HCT116 (cell line): ENCODE measurements at regions not wholly inside any gene's neighbourhood (a gene's known extent, or its start where the extent isn't known, plus 50 kb on each side); places are given as distances from the start of the nearest gene placed in this dataset.

Experiments
- ATAC-seq: fragments of 200-7000 bp; cut with Tn5 transposase; 2 replicates; pipeline ENCODE4 v1.9.1; 2020; ENCODE audit warnings: mild to moderate bottlenecking, moderate library complexity
- BruUV-seq: library from RNA; stranded (reverse); fragments of 400-500 nt; replicated peaks from 2 replicates; lab custom pipeline; 2021; lab: Mats Ljungman, UMichigan
- CTCF ChIA-PET: fragments of 300-600 bp; sonication (Branson Sonifier 250); formaldehyde crosslinking; loops from one replicate; lab custom pipeline; 2021; ENCODE audit warnings: antibody characterized with exemption; lab: Charles Lee
- POLR2A ChIA-PET: fragments of 300-600, 350-600 bp; sonication (Branson Sonifier 250); formaldehyde crosslinking; loops from one replicate; lab custom pipeline; 2021; ENCODE audit warnings: antibody characterized with exemption; lab: Charles Lee
- RAD21 ChIA-PET, 2 experiments: fragments of 300-600 bp; sonication (Branson Sonifier 250); formaldehyde crosslinking; loops; one replicate each; lab custom pipeline; 2023; ENCODE audit warnings: low total read pairs in 2 of 2; ENCODE audit not compliant: uncharacterized antibody in 2 of 2, unreplicated experiment in 2 of 2, low non-redundant PET in 1 of 2; lab: Charles Lee
- DNase-seq: peaks from one replicate; pipeline ENCODE4 v3.0.0-alpha.2; 2010; ENCODE audit warnings: low read depth, low spot score
- H2AFZ ChIP-seq: fragments of 200-600 bp; shearing (Covaris generic), sonication (generic); 2 replicates; pipeline ENCODE4 v1.6.1; 2017; ENCODE audit warnings: low read depth, mixed run types, mixed read lengths, antibody characterized with exemption, low read length; ENCODE audit not compliant: poor library complexity, severe bottlenecking
- H3K27ac ChIP-seq: 2 replicates; pipeline ENCODE4 v1.5.1; 2012; ENCODE audit warnings: low read depth, low read length
- H3K27me3 ChIP-seq: fragments of 200-600 bp; sonication (generic); 2 replicates; pipeline ENCODE4 v1.6.1; 2016; ENCODE audit warnings: mixed run types, low read length, mixed read lengths; ENCODE audit not compliant: insufficient read depth
- H3K36me3 ChIP-seq, 2 experiments: fragments of 200-500 bp in 1 of 2; fragments of 200-600 bp in 1 of 2; sonication (Bioruptor generic) in 1 of 2; sonication (generic) in 1 of 2; 2 replicates each; pipeline versions ENCODE4 v1.5.1 to v1.6.1; 2014 to 2016; ENCODE audit warnings: low read length in 2 of 2, inconsistent platforms in 1 of 2, mixed read lengths in 1 of 2, mixed run types in 1 of 2; ENCODE audit not compliant: insufficient read depth in 2 of 2, control insufficient read depth in 1 of 2
- H3K4me1 ChIP-seq, 2 experiments: fragments of 200-600 bp in 1 of 2; sonication (generic) in 1 of 2; 2 replicates each; pipeline versions ENCODE4 v1.5.1 to v1.6.1; 2012 to 2017; ENCODE audit warnings: low read length in 2 of 2, inconsistent platforms in 1 of 2, mild to moderate bottlenecking in 1 of 2, mixed read lengths in 1 of 2, mixed run types in 1 of 2, moderate library complexity in 1 of 2; ENCODE audit not compliant: insufficient read depth in 2 of 2, control insufficient read depth in 1 of 2
- H3K4me2 ChIP-seq: fragments of 200-600 bp; sonication (generic); 2 replicates; pipeline ENCODE4 v1.6.1; 2017; ENCODE audit warnings: mixed run types, low read length, mixed read lengths
- H3K4me3 ChIP-seq, 2 experiments: fragments of 200-600 bp in 1 of 2; sonication (generic) in 1 of 2; replicated peaks in 1 of 2; 2 replicates each; pipeline ENCODE4 v1.5.1; 2011 to 2016; ENCODE audit warnings: low read length in 2 of 2, control low read depth in 1 of 2, low read depth in 1 of 2, mild to moderate bottlenecking in 1 of 2, mixed read lengths in 1 of 2, mixed run types in 1 of 2
- H3K79me2 ChIP-seq: fragments of 200-600 bp; sonication (generic); 2 replicates; pipeline ENCODE4 v1.6.1; 2017; ENCODE audit warnings: mild to moderate bottlenecking, mixed run types, low read length, moderate library complexity, mixed read lengths; ENCODE audit not compliant: insufficient read depth
- H3K9ac ChIP-seq: fragments of 200-600 bp; sonication (generic); 2 replicates; pipeline ENCODE4 v1.6.1; 2016; ENCODE audit warnings: low read length, mixed read lengths
- H3K9me2 ChIP-seq: fragments of 200-600 bp; sonication (generic), shearing (Covaris generic); 2 replicates; pipeline ENCODE4 v1.6.1; 2017; ENCODE audit warnings: mixed run types, mild to moderate bottlenecking, moderate library complexity; ENCODE audit not compliant: insufficient read depth
- H3K9me3 ChIP-seq, 2 experiments: fragments of 200-500 bp in 1 of 2; fragments of 200-600 bp in 1 of 2; sonication (Bioruptor generic) in 1 of 2; sonication (generic) in 1 of 2; 2 replicates each; pipeline ENCODE4 v1.6.1; 2014 to 2017; ENCODE audit warnings: low read length in 2 of 2, mixed read lengths in 2 of 2, inconsistent platforms in 1 of 2, low read depth in 1 of 2, mild to moderate bottlenecking in 1 of 2, mixed run types in 1 of 2, moderate library complexity in 1 of 2; ENCODE audit not compliant: control insufficient read depth in 1 of 2, insufficient read depth in 1 of 2
- H4K20me1 ChIP-seq: fragments of 200-600 bp; sonication (generic), shearing (Covaris generic); 2 replicates; pipeline ENCODE4 v1.6.1; 2017; ENCODE audit warnings: mixed run types, mild to moderate bottlenecking, moderate library complexity; ENCODE audit not compliant: insufficient read depth
- CEBPB ChIP-seq: IDR thresholded peaks from 2 replicates; pipeline ENCODE4 v1.6.1; 2012; ENCODE audit warnings: low read depth
- EGR1 ChIP-seq: IDR thresholded peaks from 2 replicates; pipeline ENCODE4 v1.6.1; 2012; ENCODE audit warnings: low read depth
- ELF1 ChIP-seq: IDR thresholded peaks from 2 replicates; pipeline ENCODE4 v1.6.1; 2012; ENCODE audit warnings: low read depth, borderline replicate concordance
- FOSL1 ChIP-seq: IDR thresholded peaks from 2 replicates; pipeline ENCODE4 v1.6.1; 2012; ENCODE audit warnings: low read depth
- POLR2A ChIP-seq: IDR thresholded peaks from 2 replicates; pipeline ENCODE4 v1.7.0; 2011; ENCODE audit warnings: borderline replicate concordance; ENCODE audit not compliant: insufficient read depth, insufficient read length; ENCODE audit errors: extremely low read depth
- POLR2AphosphoS5 ChIP-seq: IDR thresholded peaks from 2 replicates; pipeline ENCODE4 v1.6.1; 2011; ENCODE audit warnings: mild to moderate bottlenecking, low read depth, low read length, moderate library complexity
- RAD21 ChIP-seq: IDR thresholded peaks from 2 replicates; pipeline ENCODE4 v1.6.1; 2012; ENCODE audit warnings: low read depth, mild to moderate bottlenecking
- SIN3A ChIP-seq: IDR thresholded peaks from 2 replicates; pipeline ENCODE4 v1.6.1; 2012; ENCODE audit warnings: low read depth
- SP1 ChIP-seq: IDR thresholded peaks from 2 replicates; pipeline ENCODE4 v1.6.1; 2012; ENCODE audit warnings: low read depth
- SRF ChIP-seq: IDR thresholded peaks from 2 replicates; pipeline ENCODE4 v1.6.1; 2012; ENCODE audit warnings: low read depth
- ZNF274 ChIP-seq: fragments of 200-500 bp; sonication (Bioruptor generic); IDR thresholded peaks from 2 replicates; pipeline ENCODE4 v1.6.1; 2014; ENCODE audit warnings: mild to moderate bottlenecking, low read depth, low read length, inconsistent platforms
- intact Hi-C: fragments of 100-400 bp; cut with micrococcal nuclease; formaldehyde crosslinking; loops from 2 replicates; pipeline ENCODE4 v1.10.0; 2022
- TF ChIP-seq, protein P1 (sequence below), 3 experiments: fragments of 200-600 bp in 1 of 3; sonication (generic) in 1 of 3; IDR thresholded peaks in 2 of 3; conservative IDR thresholded peaks in 1 of 3; 2 replicates each; pipeline ENCODE4 v1.5.1; 2012 to 2017; ENCODE audit warnings: low read depth in 2 of 3, low read length in 2 of 3, antibody characterized with exemption in 1 of 3, borderline replicate concordance in 1 of 3, control low read depth in 1 of 3, mild to moderate bottlenecking in 1 of 3, mixed read lengths in 1 of 3, mixed run types in 1 of 3, moderate library complexity in 1 of 3; ENCODE audit not compliant: insufficient read depth in 1 of 3
- TF ChIP-seq, protein P2 (sequence below): IDR thresholded peaks from 2 replicates; pipeline ENCODE4 v1.6.1; 2012; ENCODE audit warnings: low read depth
- TF ChIP-seq, protein P3 (sequence below): IDR thresholded peaks from 2 replicates; pipeline ENCODE4 v1.6.1; 2012
- TF ChIP-seq, protein P4 (sequence below): IDR thresholded peaks from 2 replicates; pipeline ENCODE4 v1.6.1; 2011; ENCODE audit warnings: mild to moderate bottlenecking, low read length, moderate library complexity; ENCODE audit not compliant: insufficient replicate concordance; ENCODE audit errors: extremely low read depth

DNA sequence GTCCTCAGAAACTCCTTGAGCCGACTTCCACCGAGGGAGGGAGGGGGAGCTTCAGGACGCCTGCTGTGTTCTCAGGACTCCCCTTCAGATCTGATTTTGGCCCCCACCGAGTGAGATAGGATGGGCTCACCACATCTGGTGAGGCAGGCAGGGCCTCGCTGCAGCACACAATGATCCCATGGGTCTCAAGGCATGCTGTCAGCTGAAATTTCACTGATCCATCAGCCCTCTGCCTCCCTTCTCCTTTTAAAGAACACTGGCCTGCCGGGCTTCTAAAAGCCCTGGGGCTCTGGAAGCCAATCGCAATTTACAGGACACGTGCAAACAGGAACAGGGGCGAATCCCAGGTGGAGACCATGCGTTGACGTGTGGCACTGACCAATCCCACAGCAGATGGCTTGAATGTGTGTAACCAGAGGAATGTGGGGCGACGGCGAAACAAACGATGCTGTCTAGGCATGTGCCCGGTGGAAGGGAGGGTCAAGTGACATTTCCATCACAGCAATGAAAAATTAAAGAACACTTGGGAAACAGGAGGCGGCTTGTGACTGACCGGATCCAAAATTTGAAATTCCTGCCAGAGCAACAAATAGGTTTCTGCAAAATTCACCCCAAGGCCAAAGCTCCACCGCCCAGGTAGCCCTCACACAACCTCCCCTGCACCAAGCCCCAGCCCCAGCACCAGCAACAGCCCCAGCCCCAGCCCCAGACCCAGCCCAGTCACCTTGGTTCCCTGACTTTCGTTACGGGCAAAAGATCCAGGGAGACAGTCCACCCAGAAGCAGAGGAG is 167.1 kb upstream of the ZNF337 start:
- Histone ChIP-seq H3K9me2 (no peaks in the 10 kb centered on the region), H3K27ac (no peak overlapping the region), H3K36me3 (no peaks in the 10 kb centered on the region), H3K4me3 (peak overlapping the region; percentile 40 to 56), H3K27me3 (no peaks in the 10 kb centered on the region; the same call in 1 of the 2 replicates), H2AFZ (peak overlapping the region; percentile 72), H3K4me1 (peaks cover 0 to 30% of the 10 kb centered on the region in 2 experiments; a peak in 1 of 4 replicates), H3K9ac (0 out of 2 replicates have a peak overlapping the region, but pooled peaks have one; percentile 7), H3K4me2 (peak overlapping the region; percentile 75), H3K9me3 (no peaks in the 10 kb centered on the region), H3K79me2 (no peaks in the 10 kb centered on the region), H4K20me1 (no peaks in the 10 kb centered on the region)
- POLR2A ChIA-PET = no interaction called here
- CTCF ChIA-PET = no interaction called here
- RAD21 ChIA-PET = no interaction called here
- TF ChIP-seq POLR2AphosphoS5 (no peak), ELF1 (no peak), EGR1 (no peak), ZNF274 (no peak), POLR2A (no peak), RAD21 (no peak), SP1 (no peak), FOSL1 (no peak), CEBPB (no peak), SRF (no peak), SIN3A (no peak)
- TF ChIP-seq, protein P1, sequence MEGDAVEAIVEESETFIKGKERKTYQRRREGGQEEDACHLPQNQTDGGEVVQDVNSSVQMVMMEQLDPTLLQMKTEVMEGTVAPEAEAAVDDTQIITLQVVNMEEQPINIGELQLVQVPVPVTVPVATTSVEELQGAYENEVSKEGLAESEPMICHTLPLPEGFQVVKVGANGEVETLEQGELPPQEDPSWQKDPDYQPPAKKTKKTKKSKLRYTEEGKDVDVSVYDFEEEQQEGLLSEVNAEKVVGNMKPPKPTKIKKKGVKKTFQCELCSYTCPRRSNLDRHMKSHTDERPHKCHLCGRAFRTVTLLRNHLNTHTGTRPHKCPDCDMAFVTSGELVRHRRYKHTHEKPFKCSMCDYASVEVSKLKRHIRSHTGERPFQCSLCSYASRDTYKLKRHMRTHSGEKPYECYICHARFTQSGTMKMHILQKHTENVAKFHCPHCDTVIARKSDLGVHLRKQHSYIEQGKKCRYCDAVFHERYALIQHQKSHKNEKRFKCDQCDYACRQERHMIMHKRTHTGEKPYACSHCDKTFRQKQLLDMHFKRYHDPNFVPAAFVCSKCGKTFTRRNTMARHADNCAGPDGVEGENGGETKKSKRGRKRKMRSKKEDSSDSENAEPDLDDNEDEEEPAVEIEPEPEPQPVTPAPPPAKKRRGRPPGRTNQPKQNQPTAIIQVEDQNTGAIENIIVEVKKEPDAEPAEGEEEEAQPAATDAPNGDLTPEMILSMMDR (IDR thresholded peaks at IDR 0.05 in 2 of 3, conservative IDR thresholded peaks at IDR 0.05 in 1 of 3; ENCODE audit: borderline replicate concordance in 1 of 3, insufficient read depth in 1 of 3, low read depth in 2 of 3, low read length in 2 of 3) = no peak
- TF ChIP-seq, protein P2, sequence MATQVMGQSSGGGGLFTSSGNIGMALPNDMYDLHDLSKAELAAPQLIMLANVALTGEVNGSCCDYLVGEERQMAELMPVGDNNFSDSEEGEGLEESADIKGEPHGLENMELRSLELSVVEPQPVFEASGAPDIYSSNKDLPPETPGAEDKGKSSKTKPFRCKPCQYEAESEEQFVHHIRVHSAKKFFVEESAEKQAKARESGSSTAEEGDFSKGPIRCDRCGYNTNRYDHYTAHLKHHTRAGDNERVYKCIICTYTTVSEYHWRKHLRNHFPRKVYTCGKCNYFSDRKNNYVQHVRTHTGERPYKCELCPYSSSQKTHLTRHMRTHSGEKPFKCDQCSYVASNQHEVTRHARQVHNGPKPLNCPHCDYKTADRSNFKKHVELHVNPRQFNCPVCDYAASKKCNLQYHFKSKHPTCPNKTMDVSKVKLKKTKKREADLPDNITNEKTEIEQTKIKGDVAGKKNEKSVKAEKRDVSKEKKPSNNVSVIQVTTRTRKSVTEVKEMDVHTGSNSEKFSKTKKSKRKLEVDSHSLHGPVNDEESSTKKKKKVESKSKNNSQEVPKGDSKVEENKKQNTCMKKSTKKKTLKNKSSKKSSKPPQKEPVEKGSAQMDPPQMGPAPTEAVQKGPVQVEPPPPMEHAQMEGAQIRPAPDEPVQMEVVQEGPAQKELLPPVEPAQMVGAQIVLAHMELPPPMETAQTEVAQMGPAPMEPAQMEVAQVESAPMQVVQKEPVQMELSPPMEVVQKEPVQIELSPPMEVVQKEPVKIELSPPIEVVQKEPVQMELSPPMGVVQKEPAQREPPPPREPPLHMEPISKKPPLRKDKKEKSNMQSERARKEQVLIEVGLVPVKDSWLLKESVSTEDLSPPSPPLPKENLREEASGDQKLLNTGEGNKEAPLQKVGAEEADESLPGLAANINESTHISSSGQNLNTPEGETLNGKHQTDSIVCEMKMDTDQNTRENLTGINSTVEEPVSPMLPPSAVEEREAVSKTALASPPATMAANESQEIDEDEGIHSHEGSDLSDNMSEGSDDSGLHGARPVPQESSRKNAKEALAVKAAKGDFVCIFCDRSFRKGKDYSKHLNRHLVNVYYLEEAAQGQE = no peak
- TF ChIP-seq, protein P3, sequence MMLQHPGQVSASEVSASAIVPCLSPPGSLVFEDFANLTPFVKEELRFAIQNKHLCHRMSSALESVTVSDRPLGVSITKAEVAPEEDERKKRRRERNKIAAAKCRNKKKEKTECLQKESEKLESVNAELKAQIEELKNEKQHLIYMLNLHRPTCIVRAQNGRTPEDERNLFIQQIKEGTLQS = no peak
- TF ChIP-seq, protein P4, sequence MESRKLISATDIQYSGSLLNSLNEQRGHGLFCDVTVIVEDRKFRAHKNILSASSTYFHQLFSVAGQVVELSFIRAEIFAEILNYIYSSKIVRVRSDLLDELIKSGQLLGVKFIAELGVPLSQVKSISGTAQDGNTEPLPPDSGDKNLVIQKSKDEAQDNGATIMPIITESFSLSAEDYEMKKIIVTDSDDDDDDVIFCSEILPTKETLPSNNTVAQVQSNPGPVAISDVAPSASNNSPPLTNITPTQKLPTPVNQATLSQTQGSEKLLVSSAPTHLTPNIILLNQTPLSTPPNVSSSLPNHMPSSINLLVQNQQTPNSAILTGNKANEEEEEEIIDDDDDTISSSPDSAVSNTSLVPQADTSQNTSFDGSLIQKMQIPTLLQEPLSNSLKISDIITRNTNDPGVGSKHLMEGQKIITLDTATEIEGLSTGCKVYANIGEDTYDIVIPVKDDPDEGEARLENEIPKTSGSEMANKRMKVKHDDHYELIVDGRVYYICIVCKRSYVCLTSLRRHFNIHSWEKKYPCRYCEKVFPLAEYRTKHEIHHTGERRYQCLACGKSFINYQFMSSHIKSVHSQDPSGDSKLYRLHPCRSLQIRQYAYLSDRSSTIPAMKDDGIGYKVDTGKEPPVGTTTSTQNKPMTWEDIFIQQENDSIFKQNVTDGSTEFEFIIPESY = no peak
- intact Hi-C loops = no loop called here
- no TSS peak for BruUV-seq
- ATAC-seq = 0 out of 2 replicates have a peak, but pooled peaks have one; percentile 9
- no peak for DNase-seq
